Stimulated activated CD4-positive, alpha-beta T cell treated with anti-CD3 and anti-CD28 coated beads, TNF-alpha, amount 100 ng/mL, for 4 hours (primary cell): ENCODE measurements at regions not wholly inside any gene's neighbourhood (a gene's known extent, or its start where the extent isn't known, plus 50 kb on each side); places are given as distances from the start of the nearest gene placed in this dataset.

Experiments used
- DNase-seq, 3 experiments: peaks; one replicate each; pipeline ENCODE4 v3.0.0-alpha.2; 2020; ENCODE audit warnings: low read depth in 3 of 3

GRCh38 chr2:129929321-129930290 lies 49.9 kb upstream of the RAB6C start:
- no peak for DNase-seq
